BE2C (cell line): ENCODE measurements at regions not wholly inside any gene's neighbourhood (a gene's known extent, or its start where the extent isn't known, plus 50 kb on each side); places are given as distances from the start of the nearest gene placed in this dataset.
A peak's percentile ranks its signal among the peaks of the same experiment; 100 is the strongest.

ENCODE experiments used
- DNase-seq: peaks from one replicate; pipeline ENCODE4 v3.0.0-alpha.2; 2020
- H3K27me3 ChIP-seq: fragments of 250-450 bp; sonication (Bioruptor Pico); 2 replicates; pipeline ENCODE4 v1.5.1; 2020; ENCODE audit warnings: mild to moderate bottlenecking
- H3K36me3 ChIP-seq: fragments of 250-450 bp; sonication (Bioruptor Pico); 2 replicates; pipeline ENCODE4 v1.5.1; 2020; ENCODE audit warnings: mild to moderate bottlenecking
- H3K4me1 ChIP-seq: fragments of 250-450 bp; sonication (Bioruptor Pico); 2 replicates; pipeline ENCODE4 v1.5.1; 2020
- H3K4me3 ChIP-seq: 2 replicates; pipeline ENCODE4 v1.5.1; 2011; ENCODE audit warnings: low read depth, low read length
- H3K9me3 ChIP-seq: fragments of 250-450 bp; sonication (Bioruptor Pico); 2 replicates; pipeline ENCODE4 v1.5.1; 2020
- TF ChIP-seq, protein P1 (sequence below): IDR thresholded peaks from 2 replicates; pipeline ENCODE4 v1.5.1; 2012; ENCODE audit warnings: mild to moderate bottlenecking, low read depth, low read length

GRCh38 chr3:68206524-68207117, 552.2 kb upstream of the SUCLG2 start:
- TF ChIP-seq, protein P1, sequence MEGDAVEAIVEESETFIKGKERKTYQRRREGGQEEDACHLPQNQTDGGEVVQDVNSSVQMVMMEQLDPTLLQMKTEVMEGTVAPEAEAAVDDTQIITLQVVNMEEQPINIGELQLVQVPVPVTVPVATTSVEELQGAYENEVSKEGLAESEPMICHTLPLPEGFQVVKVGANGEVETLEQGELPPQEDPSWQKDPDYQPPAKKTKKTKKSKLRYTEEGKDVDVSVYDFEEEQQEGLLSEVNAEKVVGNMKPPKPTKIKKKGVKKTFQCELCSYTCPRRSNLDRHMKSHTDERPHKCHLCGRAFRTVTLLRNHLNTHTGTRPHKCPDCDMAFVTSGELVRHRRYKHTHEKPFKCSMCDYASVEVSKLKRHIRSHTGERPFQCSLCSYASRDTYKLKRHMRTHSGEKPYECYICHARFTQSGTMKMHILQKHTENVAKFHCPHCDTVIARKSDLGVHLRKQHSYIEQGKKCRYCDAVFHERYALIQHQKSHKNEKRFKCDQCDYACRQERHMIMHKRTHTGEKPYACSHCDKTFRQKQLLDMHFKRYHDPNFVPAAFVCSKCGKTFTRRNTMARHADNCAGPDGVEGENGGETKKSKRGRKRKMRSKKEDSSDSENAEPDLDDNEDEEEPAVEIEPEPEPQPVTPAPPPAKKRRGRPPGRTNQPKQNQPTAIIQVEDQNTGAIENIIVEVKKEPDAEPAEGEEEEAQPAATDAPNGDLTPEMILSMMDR = peak; percentile 29
- Histone ChIP-seq H3K27me3 (no peaks in the 10 kb centered on the region), H3K4me3 (no peak overlapping the region), H3K4me1 (no peaks in the 10 kb centered on the region), H3K9me3 (no peaks in the 10 kb centered on the region), H3K36me3 (no peaks in the 10 kb centered on the region)
- DNase-seq = no peak

DNA sequence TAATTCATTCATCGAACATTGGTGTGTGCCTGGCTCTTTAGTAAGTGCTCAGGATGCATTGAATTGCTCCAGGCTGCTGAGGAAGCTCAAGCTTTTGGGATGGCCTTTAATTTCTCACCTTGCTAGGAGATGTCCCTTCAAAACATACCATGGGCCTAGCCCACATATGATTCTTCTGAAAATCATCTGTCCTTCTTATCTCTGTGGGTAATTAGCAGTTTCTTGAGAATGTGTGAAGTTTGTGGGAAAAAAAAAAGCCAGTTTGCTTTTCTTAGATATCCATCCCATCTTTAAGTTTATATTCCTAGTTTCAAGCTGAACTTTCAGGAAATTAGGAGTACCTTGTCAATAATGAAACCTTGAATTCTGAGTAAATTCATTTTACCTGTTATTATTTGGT, 532.3 kb upstream of the SUCLG2 start:
- DNase-seq = no peak
- TF ChIP-seq, protein P1 = no peak
- Histone ChIP-seq H3K4me1 (no peaks in the 10 kb centered on the region), H3K36me3 (no peaks in the 10 kb centered on the region), H3K27me3 (no peaks in the 10 kb centered on the region), H3K9me3 (no peaks in the 10 kb centered on the region), H3K4me3 (no peak overlapping the region)

GRCh38 chr3:68176600-68176999, 522.2 kb upstream of the SUCLG2 start:
- no peak overlapping the region for H3K4me3 ChIP-seq
- H3K4me1 ChIP-seq = no peaks in the 10 kb centered on the region
- TF ChIP-seq, protein P1 = no peak
- no peaks in the 10 kb centered on the region for H3K36me3 ChIP-seq
- H3K27me3 ChIP-seq = no peaks in the 10 kb centered on the region
- no peaks in the 10 kb centered on the region; the same call in 1 of the 2 replicates for H3K9me3 ChIP-seq
- DNase-seq = no peak

GRCh38 chr3:68173012-68173634, 518.7 kb upstream of the SUCLG2 start:
- TF ChIP-seq, protein P1 = no peak
- Histone ChIP-seq H3K4me1 (no peaks in the 10 kb centered on the region), H3K4me3 (no peak overlapping the region), H3K36me3 (no peaks in the 10 kb centered on the region), H3K9me3 (no peaks in the 10 kb centered on the region; the same call in 1 of the 2 replicates), H3K27me3 (no peaks in the 10 kb centered on the region)
- no peak for DNase-seq

DNA sequence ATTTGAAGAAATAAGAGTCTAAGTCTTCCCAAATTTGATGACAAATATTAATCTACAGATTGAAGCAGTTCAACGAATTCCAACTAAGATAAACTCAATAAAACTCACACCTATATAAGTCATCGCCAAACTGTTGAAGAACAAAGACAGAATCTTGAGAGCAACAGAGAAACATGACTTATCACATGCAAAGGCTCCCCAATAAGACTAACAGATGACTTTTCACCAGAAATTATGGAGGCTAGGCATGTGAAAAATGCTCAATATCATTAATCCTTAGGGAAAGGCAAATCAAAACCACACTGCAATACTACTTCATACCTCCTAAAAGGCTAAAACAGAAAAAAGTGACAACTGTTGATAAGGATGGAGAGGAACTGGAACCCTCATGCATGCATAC, 517.6 kb upstream of the SUCLG2 start:
- DNase-seq = no peak
- Histone ChIP-seq H3K4me3 (no peak overlapping the region), H3K36me3 (no peaks in the 10 kb centered on the region), H3K9me3 (no peaks in the 10 kb centered on the region; the same call in 1 of the 2 replicates), H3K27me3 (no peaks in the 10 kb centered on the region), H3K4me1 (no peaks in the 10 kb centered on the region)
- TF ChIP-seq, protein P1 = no peak

DNA sequence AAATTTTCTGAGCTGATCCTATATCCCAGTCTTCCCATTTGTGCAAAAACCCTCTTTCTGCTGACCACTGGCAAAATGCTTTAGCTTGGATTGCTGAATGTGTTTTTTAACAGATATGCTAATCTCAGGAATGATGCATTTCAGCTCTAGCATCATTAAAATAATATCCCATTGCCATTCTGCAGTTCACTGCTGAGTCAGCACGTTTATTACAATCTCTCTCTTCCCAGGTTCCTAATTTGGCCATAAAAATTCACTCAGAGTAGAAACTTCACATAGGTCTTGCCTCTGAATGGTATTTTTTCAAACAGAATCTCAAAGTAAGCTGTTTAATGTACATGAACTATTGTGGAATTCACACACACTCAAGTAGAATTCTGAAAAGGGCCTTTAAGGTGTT, 509.6 kb upstream of the SUCLG2 start:
- DNase-seq = no peak
- Histone ChIP-seq H3K27me3 (no peaks in the 10 kb centered on the region), H3K36me3 (no peaks in the 10 kb centered on the region), H3K4me3 (no peak overlapping the region), H3K4me1 (no peaks in the 10 kb centered on the region), H3K9me3 (no peaks in the 10 kb centered on the region)
- TF ChIP-seq, protein P1 = no peak
